G401.6 (cell line): ENCODE measurements at regions not wholly inside any gene's neighbourhood (a gene's known extent, or its start where the extent isn't known, plus 50 kb on each side); places are given as distances from the start of the nearest gene placed in this dataset.

Experiments
- FAIRE-seq: peaks from 2 replicates; lab custom pipeline; 2012; peaks lifted over from hg19 to GRCh38; lab: Jason Lieb, UNC

GRCh38 chr2:105649534-105649933, 95.2 kb upstream of the NCK2 start:
- no peak for FAIRE-seq

- no peak for FAIRE-seq
Observed at GRCh38 chr2:105647731-105648130, 97.0 kb upstream of the NCK2 start.

GRCh38 chr2:105646774-105647076, 98.0 kb upstream of the NCK2 start:
- FAIRE-seq = no peak

- no peak for FAIRE-seq
Observed at GRCh38 chr2:105645938-105646773, 98.6 kb upstream of the NCK2 start.

GRCh38 chr2:105645031-105645937, 99.4 kb upstream of the NCK2 start:
- FAIRE-seq = no peak

- no peak for FAIRE-seq
Observed at GRCh38 chr2:105644174-105644980, 100.3 kb upstream of the NCK2 start.

GRCh38 chr2:105643405-105644173, 101.1 kb upstream of the NCK2 start:
- FAIRE-seq = no peak

GRCh38 chr2:105641389-105641811, 103.3 kb upstream of the NCK2 start:
- no peak for FAIRE-seq

GRCh38 chr2:105640246-105640645, 104.5 kb upstream of the NCK2 start:
- no peak for FAIRE-seq

GRCh38 chr2:105636109-105636740, 108.5 kb upstream of the NCK2 start:
- no peak for FAIRE-seq

- no peak for FAIRE-seq
Observed at GRCh38 chr2:105635564-105635963, 109.1 kb upstream of the NCK2 start.

- FAIRE-seq = no peak
Observed at GRCh38 chr2:105634198-105634597, 110.5 kb upstream of the NCK2 start.

- no peak for FAIRE-seq
Observed at GRCh38 chr2:105631922-105632321, 112.8 kb upstream of the NCK2 start.

GRCh38 chr2:105631011-105631410, 113.7 kb upstream of the NCK2 start:
- no peak for FAIRE-seq

- FAIRE-seq = no peak
Observed at GRCh38 chr2:105629634-105630033, 115.1 kb upstream of the NCK2 start.

GRCh38 chr2:105627534-105627933, 117.2 kb upstream of the NCK2 start:
- FAIRE-seq = no peak

- no peak for FAIRE-seq
Observed at GRCh38 chr2:105626966-105627340, 117.8 kb upstream of the NCK2 start.

- no peak for FAIRE-seq
Observed at GRCh38 chr2:105626212-105626965, 118.3 kb upstream of the NCK2 start.

GRCh38 chr2:105625632-105626031, 119.1 kb upstream of the NCK2 start:
- FAIRE-seq = no peak

- FAIRE-seq = no peak
Observed at GRCh38 chr2:105621038-105621437, 123.7 kb upstream of the NCK2 start.

GRCh38 chr2:105618351-105618659, 126.4 kb upstream of the NCK2 start:
- FAIRE-seq = no peak
